ENCODE measurements at regions not wholly inside any gene's neighbourhood (a gene's known extent, or its start where the extent isn't known, plus 50 kb on each side); places are given as distances from the start of the nearest gene placed in this dataset.

- TF ChIP-seq CTCF (IDR thresholded peaks at IDR 0.05; ENCODE audit: poor library complexity, severe bottlenecking) (no peak), POLR2AphosphoS5 (IDR thresholded peaks at IDR 0.05) (no peak)
Measured at GRCh38 chr16:85375282-85375681, 237.8 kb upstream of the GSE1 start.
